C4-2B (cell line): ENCODE measurements at regions not wholly inside any gene's neighbourhood (a gene's known extent, or its start where the extent isn't known, plus 50 kb on each side); places are given as distances from the start of the nearest gene placed in this dataset.
"Not testable (repeated sequence)": the region's sequence is repeated elsewhere in the genome, so short reads cannot be mapped to it uniquely, and the experiment has no call there.

Experiments used
- ZFX ChIP-seq: fragments of 450-650 bp; IDR thresholded peaks from 2 replicates; pipeline ENCODE4 v1.6.1; 2017
- TF ChIP-seq, protein P1 (sequence below): fragments of 450-650 bp; conservative IDR thresholded peaks from 2 replicates; pipeline ENCODE4 v1.5.1; 2017; ENCODE audit warnings: mild to moderate bottlenecking

DNA sequence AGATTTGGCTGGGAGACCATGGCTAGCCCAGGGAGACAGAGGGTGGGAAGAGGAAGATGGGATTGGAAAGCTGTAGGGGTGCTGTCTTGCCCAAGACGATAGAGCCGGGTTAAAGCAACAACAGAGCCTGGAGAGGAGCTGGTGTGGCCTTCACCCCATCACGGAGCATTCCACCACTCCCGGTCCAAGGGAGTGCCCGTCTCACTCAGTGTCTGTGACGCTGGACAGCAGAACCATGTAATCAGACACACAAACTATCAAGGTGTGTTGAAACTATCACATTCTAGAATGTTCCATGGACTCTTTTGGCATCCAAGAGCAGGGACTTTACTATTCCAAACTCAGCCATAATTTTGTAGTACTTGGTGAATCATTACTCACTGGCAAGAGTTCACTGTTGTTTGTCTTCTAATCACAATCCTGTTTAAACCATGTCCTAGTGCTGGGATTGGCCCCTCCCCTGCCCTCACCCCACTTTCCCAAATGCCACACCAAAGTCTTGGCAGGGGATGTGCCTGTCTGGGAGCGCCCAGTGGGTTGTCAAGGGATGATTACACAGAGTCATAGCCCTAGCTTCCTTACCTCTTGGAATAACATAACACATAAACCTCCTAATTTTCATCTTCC, 187.4 kb downstream of the LAT start:
- TF ChIP-seq, protein P1, sequence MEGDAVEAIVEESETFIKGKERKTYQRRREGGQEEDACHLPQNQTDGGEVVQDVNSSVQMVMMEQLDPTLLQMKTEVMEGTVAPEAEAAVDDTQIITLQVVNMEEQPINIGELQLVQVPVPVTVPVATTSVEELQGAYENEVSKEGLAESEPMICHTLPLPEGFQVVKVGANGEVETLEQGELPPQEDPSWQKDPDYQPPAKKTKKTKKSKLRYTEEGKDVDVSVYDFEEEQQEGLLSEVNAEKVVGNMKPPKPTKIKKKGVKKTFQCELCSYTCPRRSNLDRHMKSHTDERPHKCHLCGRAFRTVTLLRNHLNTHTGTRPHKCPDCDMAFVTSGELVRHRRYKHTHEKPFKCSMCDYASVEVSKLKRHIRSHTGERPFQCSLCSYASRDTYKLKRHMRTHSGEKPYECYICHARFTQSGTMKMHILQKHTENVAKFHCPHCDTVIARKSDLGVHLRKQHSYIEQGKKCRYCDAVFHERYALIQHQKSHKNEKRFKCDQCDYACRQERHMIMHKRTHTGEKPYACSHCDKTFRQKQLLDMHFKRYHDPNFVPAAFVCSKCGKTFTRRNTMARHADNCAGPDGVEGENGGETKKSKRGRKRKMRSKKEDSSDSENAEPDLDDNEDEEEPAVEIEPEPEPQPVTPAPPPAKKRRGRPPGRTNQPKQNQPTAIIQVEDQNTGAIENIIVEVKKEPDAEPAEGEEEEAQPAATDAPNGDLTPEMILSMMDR: not testable (repeated sequence)
- TF ChIP-seq ZFX: not testable (repeated sequence)
